ENCODE measurements at regions not wholly inside any gene's neighbourhood (a gene's known extent, or its start where the extent isn't known, plus 50 kb on each side); places are given as distances from the start of the nearest gene placed in this dataset.
A peak's percentile ranks its signal among the peaks of the same experiment; 100 is the strongest.

GRCh38 chrX:42678133-42678532, 99.8 kb downstream of the PPP1R2C start:
- Histone ChIP-seq H3K27me3 (no peaks in the 10 kb centered on the region), H3K27ac (no peak overlapping the region), H3K9ac (no peak overlapping the region), H3K4me2 (no peak overlapping the region), H3K36me3 (no peaks in the 10 kb centered on the region), H2AFZ (replicated peaks) (no peak overlapping the region), H3K79me2 (ENCODE audit: low read depth) (no peaks in the 10 kb centered on the region), H3K4me1 (peaks cover 18% of the 10 kb centered on the region), H3F3A (ENCODE audit: low read depth) (no peaks in the 10 kb centered on the region), H3K9me3 (ENCODE audit: low read depth) (no peaks in the 10 kb centered on the region), H3K4me3 (no peak overlapping the region), H4K20me1 (ENCODE audit: low read depth) (no peaks in the 10 kb centered on the region)
- Mint-ChIP-seq H3K36me3 (no peaks in the 10 kb centered on the region), H3K27me3 (ENCODE audit: insufficient read depth, low read depth) (peaks cover 4% of the 10 kb centered on the region), H3K4me3 (no peak overlapping the region), H3K4me1 (peaks cover 4% of the 10 kb centered on the region), H3K9me3 (peaks cover 2% of the 10 kb centered on the region), H3K27ac (no peak overlapping the region)
- DNase-seq (ENCODE audit: low spot score): no peak
- TF ChIP-seq CTCF (IDR thresholded peaks at IDR 0.05) (peak; percentile 11), EZH2 (IDR thresholded peaks at IDR 0.05) (no peak)

- H3K4me3 ChIP-seq: no peak overlapping the region
- no peak overlapping the region for H3K9ac ChIP-seq
- DNase-seq (ENCODE audit: low spot score): no peak
- no peaks in the 10 kb centered on the region for H3K36me3 ChIP-seq
- H4K20me1 ChIP-seq (ENCODE audit: low read depth): no peaks in the 10 kb centered on the region
- H3K27ac ChIP-seq: no peak overlapping the region
- no peak overlapping the region for H3K27ac Mint-ChIP-seq
- TF ChIP-seq EZH2phosphoT487 (IDR thresholded peaks at IDR 0.05): no peak
- TF ChIP-seq EZH2 (IDR thresholded peaks at IDR 0.05): no peak
- no peak for TF ChIP-seq CTCF (IDR thresholded peaks at IDR 0.05)
- no peaks in the 10 kb centered on the region for H3F3A ChIP-seq (ENCODE audit: low read depth)
- no peaks in the 10 kb centered on the region for H3K4me1 ChIP-seq
- peaks cover 7% of the 10 kb centered on the region for H3K9me3 Mint-ChIP-seq
- H3K36me3 Mint-ChIP-seq: no peaks in the 10 kb centered on the region
- no peak overlapping the region for H3K4me3 Mint-ChIP-seq
- H3K4me1 Mint-ChIP-seq: no peaks in the 10 kb centered on the region
- no peaks in the 10 kb centered on the region for H3K79me2 ChIP-seq (ENCODE audit: low read depth)
- H3K27me3 ChIP-seq: no peaks in the 10 kb centered on the region
- no peak overlapping the region for H2AFZ ChIP-seq (replicated peaks)
- no peak overlapping the region for H3K4me2 ChIP-seq
- no peaks in the 10 kb centered on the region for H3K9me3 ChIP-seq (ENCODE audit: low read depth)
- peaks cover 10% of the 10 kb centered on the region for H3K27me3 Mint-ChIP-seq (ENCODE audit: insufficient read depth, low read depth)
Measured at GRCh38 chrX:42673301-42673810, 104.6 kb downstream of the PPP1R2C start.

- peaks cover 23% of the 10 kb centered on the region for H3K4me1 Mint-ChIP-seq
- H3K27me3 ChIP-seq: no peaks in the 10 kb centered on the region
- no peaks in the 10 kb centered on the region for H3K36me3 Mint-ChIP-seq
- no peaks in the 10 kb centered on the region for H4K20me1 ChIP-seq (ENCODE audit: low read depth)
- peak overlapping the region; percentile 34 for H3K4me2 ChIP-seq
- no peak for TF ChIP-seq CTCF (IDR thresholded peaks at IDR 0.05)
- TF ChIP-seq EZH2phosphoT487 (IDR thresholded peaks at IDR 0.05): no peak
- no peak for TF ChIP-seq EZH2 (IDR thresholded peaks at IDR 0.05)
- no peaks in the 10 kb centered on the region for H3K36me3 ChIP-seq
- H3K27ac Mint-ChIP-seq: no peak overlapping the region
- no peak overlapping the region for H3K27ac ChIP-seq
- H3K4me3 Mint-ChIP-seq: no peak overlapping the region
- no peak overlapping the region for H3K4me3 ChIP-seq
- peaks cover 15% of the 10 kb centered on the region for H3K9me3 Mint-ChIP-seq
- H3K9me3 ChIP-seq (ENCODE audit: low read depth): no peaks in the 10 kb centered on the region
- peaks cover 2% of the 10 kb centered on the region for H3K27me3 Mint-ChIP-seq (ENCODE audit: insufficient read depth, low read depth)
- DNase-seq (ENCODE audit: low spot score): peak; percentile 49
- peak overlapping the region; percentile 51 for H2AFZ ChIP-seq (replicated peaks)
- no peaks in the 10 kb centered on the region for H3K79me2 ChIP-seq (ENCODE audit: low read depth)
- peaks cover 16% of the 10 kb centered on the region for H3K4me1 ChIP-seq
- H3F3A ChIP-seq (ENCODE audit: low read depth): no peaks in the 10 kb centered on the region
- H3K9ac ChIP-seq: no peak overlapping the region
Measured at GRCh38 chrX:42664680-42665079, 113.3 kb downstream of the PPP1R2C start.
